GM10266 (cell line): ENCODE measurements at regions not wholly inside any gene's neighbourhood (a gene's known extent, or its start where the extent isn't known, plus 50 kb on each side); places are given as distances from the start of the nearest gene placed in this dataset.

Experiments
- DNase-seq: peaks from one replicate; pipeline ENCODE4 v3.0.0; 2012; ENCODE audit errors: extremely low spot score
- TF ChIP-seq, protein P1 (sequence below): IDR thresholded peaks from 2 replicates; pipeline ENCODE4 v1.5.1; 2012; ENCODE audit warnings: mild to moderate bottlenecking, low read depth; ENCODE audit not compliant: control insufficient read depth, insufficient read depth; ENCODE audit errors: missing control alignments

DNA sequence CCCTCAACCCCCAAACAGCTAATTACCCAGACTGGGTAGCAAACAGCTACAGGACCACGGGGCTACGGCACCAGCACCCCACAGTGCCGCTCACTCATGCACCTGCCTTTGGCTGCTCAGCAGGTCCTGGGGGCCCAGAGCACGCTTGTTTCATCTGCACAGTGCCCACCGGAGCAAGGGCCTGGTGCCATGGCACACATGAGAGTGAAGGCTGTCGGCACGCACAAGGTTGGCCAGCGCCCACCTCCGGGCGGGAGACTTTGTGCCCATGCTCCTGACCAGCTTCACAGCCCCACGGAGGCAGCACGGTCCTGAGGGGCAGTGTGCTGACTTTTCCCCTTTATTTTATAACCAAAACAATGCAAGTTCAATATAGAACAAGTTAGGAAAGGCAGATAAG lies 135.9 kb upstream of the NSMCE3 start:
- no peak for DNase-seq
- TF ChIP-seq, protein P1, sequence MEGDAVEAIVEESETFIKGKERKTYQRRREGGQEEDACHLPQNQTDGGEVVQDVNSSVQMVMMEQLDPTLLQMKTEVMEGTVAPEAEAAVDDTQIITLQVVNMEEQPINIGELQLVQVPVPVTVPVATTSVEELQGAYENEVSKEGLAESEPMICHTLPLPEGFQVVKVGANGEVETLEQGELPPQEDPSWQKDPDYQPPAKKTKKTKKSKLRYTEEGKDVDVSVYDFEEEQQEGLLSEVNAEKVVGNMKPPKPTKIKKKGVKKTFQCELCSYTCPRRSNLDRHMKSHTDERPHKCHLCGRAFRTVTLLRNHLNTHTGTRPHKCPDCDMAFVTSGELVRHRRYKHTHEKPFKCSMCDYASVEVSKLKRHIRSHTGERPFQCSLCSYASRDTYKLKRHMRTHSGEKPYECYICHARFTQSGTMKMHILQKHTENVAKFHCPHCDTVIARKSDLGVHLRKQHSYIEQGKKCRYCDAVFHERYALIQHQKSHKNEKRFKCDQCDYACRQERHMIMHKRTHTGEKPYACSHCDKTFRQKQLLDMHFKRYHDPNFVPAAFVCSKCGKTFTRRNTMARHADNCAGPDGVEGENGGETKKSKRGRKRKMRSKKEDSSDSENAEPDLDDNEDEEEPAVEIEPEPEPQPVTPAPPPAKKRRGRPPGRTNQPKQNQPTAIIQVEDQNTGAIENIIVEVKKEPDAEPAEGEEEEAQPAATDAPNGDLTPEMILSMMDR = no peak

GRCh38 chr15:29403772-29404171 lies 134.2 kb upstream of the NSMCE3 start:
- no peak for DNase-seq
- TF ChIP-seq, protein P1 = no peak

GRCh38 chr15:29401644-29402043 lies 132.0 kb upstream of the NSMCE3 start:
- no peak for DNase-seq
- TF ChIP-seq, protein P1 = no peak

- TF ChIP-seq, protein P1 = no peak
- no peak for DNase-seq
These were observed 131.1 kb upstream of the NSMCE3 start for GRCh38 chr15:29400701-29401100.

DNA sequence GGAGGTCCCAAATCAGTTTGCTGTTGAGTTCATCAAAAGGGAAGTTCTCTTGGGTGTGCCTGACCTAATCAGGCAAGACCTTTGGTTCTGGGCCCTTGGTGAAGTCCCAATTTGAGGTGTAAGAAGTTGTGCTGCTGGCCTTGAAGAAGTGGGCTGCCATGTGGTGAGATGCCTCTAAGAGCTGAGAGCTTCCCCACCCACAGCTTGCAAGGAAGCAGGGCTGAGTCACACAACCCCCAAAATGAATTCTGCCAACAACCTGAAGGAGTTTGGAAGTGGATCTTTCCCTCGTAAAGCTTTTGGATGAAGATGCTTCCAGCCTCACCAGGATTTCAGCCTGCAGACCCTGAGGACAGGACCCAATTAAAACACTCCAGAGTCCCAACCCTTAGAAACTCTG lies 129.3 kb upstream of the NSMCE3 start:
- no peak for DNase-seq
- TF ChIP-seq, protein P1 = no peak

GRCh38 chr15:29396176-29396811 lies 126.7 kb upstream of the NSMCE3 start:
- no peak for DNase-seq
- TF ChIP-seq, protein P1 = no peak

GRCh38 chr15:29393443-29393842 lies 123.8 kb upstream of the NSMCE3 start:
- TF ChIP-seq, protein P1 = no peak
- DNase-seq = no peak
